NT2/D1 (cell line): ENCODE measurements at regions not wholly inside any gene's neighbourhood (a gene's known extent, or its start where the extent isn't known, plus 50 kb on each side); places are given as distances from the start of the nearest gene placed in this dataset.
"Not testable (repeated sequence)": the region's sequence is repeated elsewhere in the genome, so short reads cannot be mapped to it uniquely, and the experiment has no call there.

Experiments
- YY1 ChIP-seq: IDR thresholded peaks from 2 replicates; pipeline ENCODE4 v1.6.1; 2011; ENCODE audit not compliant: insufficient read length, insufficient read depth
- ZNF274 ChIP-seq: IDR thresholded peaks from 2 replicates; pipeline ENCODE4 v1.6.1; 2011; ENCODE audit warnings: mild to moderate bottlenecking, low read depth, low read length

- not testable (repeated sequence) for TF ChIP-seq ZNF274, YY1
Observed at GRCh38 chr3:86389759-86390158, 601.2 kb downstream of the VGLL3 start.
